ENCODE measurements at regions not wholly inside any gene's neighbourhood (a gene's known extent, or its start where the extent isn't known, plus 50 kb on each side); places are given as distances from the start of the nearest gene placed in this dataset.

GRCh38 chr10:53744176-53744575 is 971.6 kb upstream of the MBL2 start:
- DNase-seq: no peak
- H3K9me3 Mint-ChIP-seq: peaks cover 17 to 33% of the 10 kb centered on the region in 2 experiments
- no peak overlapping the region for H4K91ac ChIP-seq (ENCODE audit: insufficient read length, low read depth, low read length)
- no peak overlapping the region for H3K56ac ChIP-seq (ENCODE audit: insufficient read length, low read depth, low read length)
- H2BK15ac ChIP-seq (ENCODE audit: low read depth, low read length): no peak overlapping the region
- no peaks in the 10 kb centered on the region for H3K27me3 ChIP-seq (ENCODE audit: insufficient read depth, low read length)
- no peak overlapping the region for H3K4me2 ChIP-seq (ENCODE audit: insufficient read depth, insufficient read length, low read length)
- no peak overlapping the region for H2AFZ ChIP-seq (ENCODE audit: low read length)
- no peak overlapping the region for H4K5ac ChIP-seq (ENCODE audit: insufficient read length, low read depth, low read length)
- peaks cover 14 to 35% (median 18%) of the 10 kb centered on the region in 3 experiments for H3K36me3 Mint-ChIP-seq (ENCODE audit: insufficient read depth in 1 of 3, low read depth in 3 of 3)
- H2BK120ac ChIP-seq (ENCODE audit: low read depth, low read length, poor library complexity, severe bottlenecking): no peak overlapping the region
- no peak overlapping the region for H2BK12ac ChIP-seq (ENCODE audit: insufficient read length, low read depth, low read length)
- no peaks in the 10 kb centered on the region for H3K9me3 ChIP-seq (ENCODE audit: control insufficient read depth, low read depth, low read length)
- H2AK5ac ChIP-seq (ENCODE audit: insufficient read length, low read length): no peak overlapping the region
- no peak overlapping the region for H3T11ph ChIP-seq (ENCODE audit: low read length)
- no peaks in the 10 kb centered on the region for H4K20me1 ChIP-seq (ENCODE audit: control insufficient read depth, insufficient read depth, insufficient read length)
- no peak overlapping the region for H3K9ac ChIP-seq (ENCODE audit: extremely low read depth, insufficient read length, low read length)
- no peaks in the 10 kb centered on the region for H3K23me2 ChIP-seq (ENCODE audit: insufficient read length, low read depth, low read length, poor library complexity, severe bottlenecking)
- no peak overlapping the region for H2BK20ac ChIP-seq (ENCODE audit: low read depth, low read length, poor library complexity, severe bottlenecking)
- no peaks in the 10 kb centered on the region for H3K79me2 ChIP-seq (ENCODE audit: insufficient read depth, low read length)
- peaks cover 7 to 13% of the 10 kb centered on the region in 2 experiments for H3K4me1 Mint-ChIP-seq
- TF ChIP-seq CTCF (conservative IDR thresholded peaks at IDR 0.05): no peak
- H3K18ac ChIP-seq (ENCODE audit: insufficient read length, low read depth, low read length): no peak overlapping the region
- H3K27me3 Mint-ChIP-seq (ENCODE audit: low read depth): no peaks in the 10 kb centered on the region
- H3K27ac ChIP-seq (ENCODE audit: insufficient read length, low read depth, low read length): no peak overlapping the region
- H4K8ac ChIP-seq (replicated peaks; ENCODE audit: insufficient read length, low read depth, low read length): no peak overlapping the region
- H3K4me3 Mint-ChIP-seq: no peak overlapping the region
- H3K4ac ChIP-seq (ENCODE audit: low read depth, low read length): no peak overlapping the region
- peak overlapping the region in 1 of 3 experiments; percentile 21; a peak in 1 of 7 replicates for H3K27ac Mint-ChIP-seq
- H3K14ac ChIP-seq (ENCODE audit: insufficient read depth, low read length): no peak overlapping the region
- no CpG with 5 or more reads among the region's 2 CpGs for WGBS (ENCODE audit: extremely low coverage, insufficient read length, low lambda C conversion rate)
- no peak overlapping the region for H2BK5ac ChIP-seq (ENCODE audit: insufficient read length, low read length)
- peaks cover 2% of the 10 kb centered on the region; the same call in 1 of the 2 replicates for H3K4me1 ChIP-seq (ENCODE audit: insufficient read depth, low read length)
- no peaks in the 10 kb centered on the region for H3K79me1 ChIP-seq (ENCODE audit: insufficient read depth, low read depth, low read length, poor library complexity, severe bottlenecking)
- H3K23ac ChIP-seq (ENCODE audit: insufficient read length, low read depth, low read length): no peak overlapping the region
